ENCODE measurements at regions not wholly inside any gene's neighbourhood (a gene's known extent, or its start where the extent isn't known, plus 50 kb on each side); places are given as distances from the start of the nearest gene placed in this dataset.

DNA sequence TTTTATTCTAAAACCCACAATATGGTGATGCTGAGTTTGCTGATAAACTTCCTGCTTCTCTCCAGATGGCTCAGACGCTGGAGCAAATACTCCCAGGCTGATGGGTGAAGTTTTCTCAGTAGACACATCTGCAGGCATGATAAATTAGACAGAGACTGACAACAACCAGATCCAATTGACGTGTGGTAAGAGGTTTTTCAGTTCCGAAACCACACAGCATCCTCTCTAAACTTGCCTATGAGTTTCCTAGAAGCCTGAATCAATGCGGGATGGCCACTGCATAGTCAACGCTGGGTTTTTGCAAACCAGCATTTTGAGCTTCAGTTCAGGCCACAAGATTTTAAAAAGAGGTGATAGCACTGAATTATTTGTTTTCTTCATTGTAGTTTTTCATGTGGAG, 360.3 kb upstream of the ARRDC4 start:
- no peaks in the 10 kb centered on the region for H3K9me3 ChIP-seq (replicated peaks)

GRCh38 chr15:97604677-97605076, 355.8 kb upstream of the ARRDC4 start:
- Histone ChIP-seq H3K27me3 (ENCODE audit: low read depth) (no peaks in the 10 kb centered on the region), H3K4me3 (no peak overlapping the region), H3K27ac (replicated peaks) (no peak overlapping the region), H3K9me3 (replicated peaks) (peaks cover 2% of the 10 kb centered on the region), H3K4me1 (no peaks in the 10 kb centered on the region), H3K36me3 (no peaks in the 10 kb centered on the region)
- DNase-seq, result no peak
- TF ChIP-seq, protein P1, sequence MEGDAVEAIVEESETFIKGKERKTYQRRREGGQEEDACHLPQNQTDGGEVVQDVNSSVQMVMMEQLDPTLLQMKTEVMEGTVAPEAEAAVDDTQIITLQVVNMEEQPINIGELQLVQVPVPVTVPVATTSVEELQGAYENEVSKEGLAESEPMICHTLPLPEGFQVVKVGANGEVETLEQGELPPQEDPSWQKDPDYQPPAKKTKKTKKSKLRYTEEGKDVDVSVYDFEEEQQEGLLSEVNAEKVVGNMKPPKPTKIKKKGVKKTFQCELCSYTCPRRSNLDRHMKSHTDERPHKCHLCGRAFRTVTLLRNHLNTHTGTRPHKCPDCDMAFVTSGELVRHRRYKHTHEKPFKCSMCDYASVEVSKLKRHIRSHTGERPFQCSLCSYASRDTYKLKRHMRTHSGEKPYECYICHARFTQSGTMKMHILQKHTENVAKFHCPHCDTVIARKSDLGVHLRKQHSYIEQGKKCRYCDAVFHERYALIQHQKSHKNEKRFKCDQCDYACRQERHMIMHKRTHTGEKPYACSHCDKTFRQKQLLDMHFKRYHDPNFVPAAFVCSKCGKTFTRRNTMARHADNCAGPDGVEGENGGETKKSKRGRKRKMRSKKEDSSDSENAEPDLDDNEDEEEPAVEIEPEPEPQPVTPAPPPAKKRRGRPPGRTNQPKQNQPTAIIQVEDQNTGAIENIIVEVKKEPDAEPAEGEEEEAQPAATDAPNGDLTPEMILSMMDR (IDR thresholded peaks at IDR 0.05; ENCODE audit: borderline replicate concordance), result no peak
- intact Hi-C loops (cut with micrococcal nuclease), result no loop called here

More for the DNA sequence above, 360.3 kb upstream of the ARRDC4 start:
- no peak overlapping the region for H3K27ac ChIP-seq (replicated peaks)
- no peaks in the 10 kb centered on the region for H3K4me1 ChIP-seq
- no peaks in the 10 kb centered on the region for H3K27me3 ChIP-seq (ENCODE audit: low read depth)
- no peaks in the 10 kb centered on the region for H3K36me3 ChIP-seq
- no peak for DNase-seq
- TF ChIP-seq, protein P1 (IDR thresholded peaks at IDR 0.05; ENCODE audit: borderline replicate concordance), result no peak
- intact Hi-C loops (cut with micrococcal nuclease), result no loop called here
- no peak overlapping the region for H3K4me3 ChIP-seq

DNA sequence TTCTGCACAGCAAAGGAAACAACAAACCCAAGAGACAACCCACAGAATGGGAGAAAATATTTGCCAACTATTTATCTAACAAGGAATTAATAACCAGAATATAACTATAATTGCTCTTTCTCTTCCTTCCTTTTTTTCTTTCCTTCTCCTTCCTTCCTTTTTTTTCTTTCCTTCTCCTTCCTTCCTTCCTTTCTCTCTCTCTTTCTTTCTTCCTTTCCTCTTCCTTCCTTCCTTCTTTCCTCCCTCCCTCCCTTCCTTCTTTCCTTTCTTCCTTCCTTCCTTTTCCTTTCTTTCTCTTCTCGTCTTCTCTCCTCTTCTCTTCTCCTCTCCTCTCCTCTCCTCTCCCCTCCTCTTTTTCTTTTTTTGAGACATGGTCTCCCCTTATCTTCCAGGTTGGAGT, 345.4 kb upstream of the ARRDC4 start:
- intact Hi-C loops (cut with micrococcal nuclease), result no loop called here
- TF ChIP-seq, protein P1 (IDR thresholded peaks at IDR 0.05; ENCODE audit: borderline replicate concordance), result no peak
- no peak for DNase-seq
- no peaks in the 10 kb centered on the region for H3K27me3 ChIP-seq (ENCODE audit: low read depth)
- H3K27ac ChIP-seq (replicated peaks), result no peak overlapping the region
- H3K4me1 ChIP-seq, result no peaks in the 10 kb centered on the region
- H3K9me3 ChIP-seq (replicated peaks), result peaks cover 48% of the 10 kb centered on the region
- no peaks in the 10 kb centered on the region for H3K36me3 ChIP-seq
- no peak overlapping the region for H3K4me3 ChIP-seq

DNA sequence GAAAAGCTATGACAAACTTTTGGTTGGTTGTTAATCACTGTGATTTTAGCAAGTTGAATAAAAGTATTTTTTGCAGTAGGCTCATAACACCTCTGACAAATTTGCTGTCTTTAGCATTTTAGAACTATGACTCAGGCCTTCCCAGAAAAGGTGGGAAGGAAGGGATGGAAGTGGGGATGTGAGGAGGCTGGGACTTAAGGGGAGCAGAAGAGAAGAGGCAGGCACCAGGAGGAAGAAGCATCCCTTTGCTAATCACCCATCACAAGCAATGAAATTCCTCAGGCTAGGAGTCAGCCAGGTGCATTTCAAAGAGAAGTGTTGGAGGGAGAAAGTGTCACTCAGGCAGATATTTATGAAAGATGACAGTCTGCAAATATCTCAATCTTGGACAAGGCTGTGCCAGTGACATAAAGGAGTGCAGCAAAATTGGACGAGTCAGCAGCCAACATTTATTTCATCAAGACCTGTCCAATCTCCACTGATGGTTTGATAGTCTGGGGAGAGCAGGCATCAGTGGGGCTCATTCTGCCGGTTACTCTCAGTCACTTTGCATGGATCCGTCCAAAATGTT, 337.3 kb upstream of the ARRDC4 start:
- no peak for DNase-seq
- Histone ChIP-seq H3K4me3 (no peak overlapping the region), H3K36me3 (no peaks in the 10 kb centered on the region), H3K27ac (replicated peaks) (no peak overlapping the region), H3K4me1 (no peaks in the 10 kb centered on the region), H3K9me3 (replicated peaks) (no peaks in the 10 kb centered on the region), H3K27me3 (ENCODE audit: low read depth) (no peaks in the 10 kb centered on the region)
- TF ChIP-seq, protein P1 (IDR thresholded peaks at IDR 0.05; ENCODE audit: borderline replicate concordance), result no peak
- intact Hi-C loops (cut with micrococcal nuclease), result no loop called here

- TF ChIP-seq, protein P1 (IDR thresholded peaks at IDR 0.05; ENCODE audit: borderline replicate concordance), result no peak
- H3K4me3 ChIP-seq, result no peak overlapping the region
- no peaks in the 10 kb centered on the region for H3K27me3 ChIP-seq (ENCODE audit: low read depth)
- no peaks in the 10 kb centered on the region for H3K36me3 ChIP-seq
- intact Hi-C loops (cut with micrococcal nuclease), result no loop called here
- peaks cover 2% of the 10 kb centered on the region for H3K9me3 ChIP-seq (replicated peaks)
- no peaks in the 10 kb centered on the region for H3K4me1 ChIP-seq
- H3K27ac ChIP-seq (replicated peaks), result no peak overlapping the region
- DNase-seq, result no peak
Measured at GRCh38 chr15:97627634-97628033, 332.9 kb upstream of the ARRDC4 start.
